Adrenal gland (tissue), 9 donors: ENCODE measurements at regions not wholly inside any gene's neighbourhood (a gene's known extent, or its start where the extent isn't known, plus 50 kb on each side); places are given as distances from the start of the nearest gene placed in this dataset.

Experiments used
- DNase-seq, 7 donors: peaks; one replicate each; pipeline ENCODE4 v3.0.0-alpha.2; 2019 to 2020
- H3K27ac ChIP-seq, 5 donors: fragments of 200-600 bp; sonication (generic) in 4 of 5; 1 replicate in 3 of 5; 2 replicates in 2 of 5; pipeline versions ENCODE4 v1.5.1 to v1.8.0; 2016 to 2020; ENCODE audit warnings: mild to moderate bottlenecking in 1 of 5
- H3K27me3 ChIP-seq: fragments of 200-600 bp; 2 replicates; pipeline ENCODE4 v1.8.0; 2021
- H3K36me3 ChIP-seq, 2 donors: fragments of 200-600 bp; replicated peaks in 1 of 2; 1 replicate in 1 of 2; 2 replicates in 1 of 2; pipeline versions ENCODE4 v1.5.1 to v1.8.0; 2018 to 2022
- H3K4me1 ChIP-seq, 2 donors: fragments of 200-600 bp; replicated peaks in 1 of 2; 1 replicate in 1 of 2; 2 replicates in 1 of 2; pipeline versions ENCODE4 v1.5.1 to v1.8.0; 2018 to 2021
- H3K4me3 ChIP-seq, 4 donors: fragments of 200-600 bp; sonication (generic) in 3 of 4; one replicate each; pipeline ENCODE4 v1.5.1; 2016 to 2018
- H3K9me3 ChIP-seq, 3 donors: fragments of 200-600 bp; sonication (generic) in 1 of 3; replicated peaks in 1 of 3; 1 replicate in 2 of 3; 2 replicates in 1 of 3; pipeline versions ENCODE4 v1.5.1 to v1.8.0; 2016 to 2021
- POLR2A ChIP-seq, 2 donors: fragments of 450-650 bp; IDR thresholded peaks; one replicate each; pipeline ENCODE4 v1.6.1; 2017; ENCODE audit warnings: antibody characterized with exemption in 2 of 2, mild to moderate bottlenecking in 2 of 2, moderate library complexity in 1 of 2
- WGBS, 4 donors: extraction: QIAGEN DNeasy Blood & Tissue Kit in 2 of 4; methylation state at CpG; one replicate each; pipeline versions ENCODE4 v1.1.5 to v1.1.7; 2013 to 2017; 5-methylcytosine and 5-hydroxymethylcytosine counted together
- intact Hi-C, 2 donors: fragments of 100-400 bp; cut with DNase I; formaldehyde crosslinking; loops; one replicate each; pipeline versions ENCODE4 v1.14.1 to v1.15.0; 2022 to 2023
- TF ChIP-seq, protein P1 (sequence below), 6 experiments: fragments of 450-650 bp in 4 of 6; fragments of 200-600 bp in 2 of 6; sonication (generic) in 1 of 6; IDR thresholded peaks; 1 replicate in 5 of 6; 2 replicates in 1 of 6; pipeline versions ENCODE4 v1.5.1 to v1.8.0; 2016 to 2021; ENCODE audit warnings: antibody characterized with exemption in 6 of 6, mild to moderate bottlenecking in 2 of 6, moderate library complexity in 1 of 6
- donor health status: healthy with polysubstance abuse.
- donor health status: Bipolar disorder and iron deficiency.
- donor health status: DM: yes; HTN: yes; CAD: no.
- donor health status: DM: no; HTN: no; CAD: no.
- donor health status: DM: no; HTN: no; CAD: no.

DNA sequence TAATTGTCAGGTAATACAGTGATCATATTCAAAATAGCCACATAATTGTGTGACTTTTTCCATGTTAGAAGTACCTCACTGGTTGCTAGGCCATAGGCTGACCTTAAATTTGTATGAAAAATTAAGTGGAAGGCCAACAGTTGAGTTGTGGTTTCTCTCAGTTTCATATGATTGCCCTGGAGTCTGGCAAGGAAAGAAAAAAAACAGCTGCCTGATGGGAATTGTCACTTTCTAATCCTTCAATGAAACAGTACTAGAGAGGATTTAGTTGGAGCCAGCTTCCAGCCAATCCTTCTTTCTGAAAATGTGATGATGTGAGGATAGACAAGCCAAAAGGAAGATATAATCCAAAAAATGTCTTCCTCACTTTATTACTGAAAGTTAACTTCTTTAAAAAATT is 113.6 kb downstream of the ALX1 start:
- H3K9me3 ChIP-seq = no peaks in the 10 kb centered on the region
- no peak for DNase-seq
- intact Hi-C loops = no loop called here
- H3K27ac ChIP-seq = no peak overlapping the region
- H3K4me3 ChIP-seq = no peak overlapping the region
- no peaks in the 10 kb centered on the region for H3K4me1 ChIP-seq
- H3K36me3 ChIP-seq = no peaks in the 10 kb centered on the region
- TF ChIP-seq, protein P1, sequence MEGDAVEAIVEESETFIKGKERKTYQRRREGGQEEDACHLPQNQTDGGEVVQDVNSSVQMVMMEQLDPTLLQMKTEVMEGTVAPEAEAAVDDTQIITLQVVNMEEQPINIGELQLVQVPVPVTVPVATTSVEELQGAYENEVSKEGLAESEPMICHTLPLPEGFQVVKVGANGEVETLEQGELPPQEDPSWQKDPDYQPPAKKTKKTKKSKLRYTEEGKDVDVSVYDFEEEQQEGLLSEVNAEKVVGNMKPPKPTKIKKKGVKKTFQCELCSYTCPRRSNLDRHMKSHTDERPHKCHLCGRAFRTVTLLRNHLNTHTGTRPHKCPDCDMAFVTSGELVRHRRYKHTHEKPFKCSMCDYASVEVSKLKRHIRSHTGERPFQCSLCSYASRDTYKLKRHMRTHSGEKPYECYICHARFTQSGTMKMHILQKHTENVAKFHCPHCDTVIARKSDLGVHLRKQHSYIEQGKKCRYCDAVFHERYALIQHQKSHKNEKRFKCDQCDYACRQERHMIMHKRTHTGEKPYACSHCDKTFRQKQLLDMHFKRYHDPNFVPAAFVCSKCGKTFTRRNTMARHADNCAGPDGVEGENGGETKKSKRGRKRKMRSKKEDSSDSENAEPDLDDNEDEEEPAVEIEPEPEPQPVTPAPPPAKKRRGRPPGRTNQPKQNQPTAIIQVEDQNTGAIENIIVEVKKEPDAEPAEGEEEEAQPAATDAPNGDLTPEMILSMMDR (IDR thresholded peaks at IDR 0.05) = no peak
- no peak for TF ChIP-seq POLR2A (IDR thresholded peaks at IDR 0.05)
- no peaks in the 10 kb centered on the region for H3K27me3 ChIP-seq

GRCh38 chr12:85394065-85394464 is 114.0 kb downstream of the ALX1 start:
- no peak overlapping the region for H3K27ac ChIP-seq
- TF ChIP-seq, protein P1 (IDR thresholded peaks at IDR 0.05) = no peak
- TF ChIP-seq POLR2A (IDR thresholded peaks at IDR 0.05) = no peak
- 62 to 76% (median 70%) methylated on average over 3 of the region's 3 CpGs for WGBS, 4 donors
- H3K4me3 ChIP-seq = no peak overlapping the region
- intact Hi-C loops = no loop called here
- H3K9me3 ChIP-seq = no peaks in the 10 kb centered on the region
- no peaks in the 10 kb centered on the region for H3K4me1 ChIP-seq
- no peaks in the 10 kb centered on the region for H3K36me3 ChIP-seq
- DNase-seq = no peak
- no peaks in the 10 kb centered on the region for H3K27me3 ChIP-seq

DNA sequence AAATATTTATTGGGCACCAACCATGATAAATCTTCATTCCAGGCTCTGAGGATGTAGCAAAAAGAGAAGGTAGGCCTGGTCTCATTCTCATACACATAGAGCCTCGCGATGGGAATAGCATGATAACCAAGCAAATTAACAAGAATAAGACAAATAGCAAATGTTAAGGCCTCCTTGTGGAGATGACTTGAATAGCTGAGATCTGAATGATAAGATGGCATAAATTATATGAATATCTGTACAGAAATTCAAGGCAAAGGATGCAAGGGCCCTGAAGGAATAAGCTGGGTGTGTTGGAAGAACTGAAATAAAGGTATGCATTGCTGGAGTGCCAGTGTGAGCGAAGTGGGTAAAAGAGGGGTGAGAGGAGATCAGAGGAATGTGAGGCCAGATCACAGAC is 114.8 kb downstream of the ALX1 start:
- Histone ChIP-seq H3K4me1 (no peaks in the 10 kb centered on the region), H3K27ac (no peak overlapping the region), H3K9me3 (no peaks in the 10 kb centered on the region), H3K36me3 (no peaks in the 10 kb centered on the region), H3K27me3 (no peaks in the 10 kb centered on the region), H3K4me3 (no peak overlapping the region)
- no peak for TF ChIP-seq POLR2A (IDR thresholded peaks at IDR 0.05)
- TF ChIP-seq, protein P1 (IDR thresholded peaks at IDR 0.05) = no peak
- intact Hi-C loops = no loop called here
- no peak for DNase-seq
- WGBS, 4 donors = 78 to 89% (median 83%) methylated on average over 3 of the region's 3 CpGs

GRCh38 chr12:85405262-85405661 is 125.2 kb downstream of the ALX1 start:
- Histone ChIP-seq H3K9me3 (no peaks in the 10 kb centered on the region), H3K36me3 (no peaks in the 10 kb centered on the region), H3K4me1 (no peaks in the 10 kb centered on the region), H3K27ac (no peak overlapping the region), H3K27me3 (no peaks in the 10 kb centered on the region), H3K4me3 (no peak overlapping the region)
- WGBS, 4 donors = 57 to 73% (median 63%) methylated on average over 5 of the region's 5 CpGs
- intact Hi-C loops = no loop called here
- TF ChIP-seq, protein P1 (IDR thresholded peaks at IDR 0.05) = no peak
- no peak for DNase-seq
